NT2/D1 (cell line): ENCODE measurements at regions not wholly inside any gene's neighbourhood (a gene's known extent, or its start where the extent isn't known, plus 50 kb on each side); places are given as distances from the start of the nearest gene placed in this dataset.

Source experiments
- SUZ12 ChIP-seq: IDR thresholded peaks from 2 replicates; pipeline ENCODE4 v1.6.1; 2011; ENCODE audit not compliant: insufficient read length, insufficient read depth; ENCODE audit errors: extremely low read depth
- YY1 ChIP-seq: IDR thresholded peaks from 2 replicates; pipeline ENCODE4 v1.6.1; 2011; ENCODE audit not compliant: insufficient read length, insufficient read depth
- ZNF274 ChIP-seq: IDR thresholded peaks from 2 replicates; pipeline ENCODE4 v1.6.1; 2011; ENCODE audit warnings: mild to moderate bottlenecking, low read depth, low read length

DNA sequence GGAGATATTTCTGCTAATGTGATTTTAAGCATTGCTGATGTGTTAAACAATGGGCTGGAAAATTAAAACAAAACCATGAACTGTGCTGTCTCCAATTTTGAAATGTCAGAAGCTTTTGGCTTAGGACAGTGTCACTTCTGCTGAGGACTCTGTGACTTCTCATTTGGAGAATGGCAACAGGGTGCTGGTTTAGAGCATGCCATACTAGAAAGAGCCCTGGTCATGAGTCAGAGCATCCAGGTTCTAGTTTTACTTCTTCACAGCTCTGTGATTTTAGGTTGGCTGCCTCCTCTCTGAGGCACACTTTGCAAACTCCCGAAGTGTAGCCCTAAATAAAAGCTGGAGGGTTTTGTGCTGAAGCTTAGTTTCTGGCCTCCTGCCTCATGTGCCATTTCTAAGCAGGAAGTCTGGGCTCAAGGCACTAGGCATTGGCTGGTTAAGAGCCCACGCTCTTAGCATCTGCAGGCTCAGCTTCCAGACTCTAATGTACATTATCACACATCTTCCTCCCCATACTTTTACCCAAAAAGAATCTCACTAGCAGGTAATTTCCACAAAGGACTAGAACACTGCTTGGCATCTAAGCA, 193.8 kb downstream of the CNTN3 start:
- no peak for TF ChIP-seq ZNF274
- no peak for TF ChIP-seq YY1
- no peak for TF ChIP-seq SUZ12
